Fibroblast of peridontal ligament (primary cell): ENCODE measurements at regions not wholly inside any gene's neighbourhood (a gene's known extent, or its start where the extent isn't known, plus 50 kb on each side); places are given as distances from the start of the nearest gene placed in this dataset.
"Not testable (repeated sequence)": the region's sequence is repeated elsewhere in the genome, so short reads cannot be mapped to it uniquely, and the experiment has no call there.

Experiments
- DNase-seq: peaks from one replicate; pipeline ENCODE4 v3.0.0-alpha.2; 2010; ENCODE audit errors: extremely low read depth

DNA sequence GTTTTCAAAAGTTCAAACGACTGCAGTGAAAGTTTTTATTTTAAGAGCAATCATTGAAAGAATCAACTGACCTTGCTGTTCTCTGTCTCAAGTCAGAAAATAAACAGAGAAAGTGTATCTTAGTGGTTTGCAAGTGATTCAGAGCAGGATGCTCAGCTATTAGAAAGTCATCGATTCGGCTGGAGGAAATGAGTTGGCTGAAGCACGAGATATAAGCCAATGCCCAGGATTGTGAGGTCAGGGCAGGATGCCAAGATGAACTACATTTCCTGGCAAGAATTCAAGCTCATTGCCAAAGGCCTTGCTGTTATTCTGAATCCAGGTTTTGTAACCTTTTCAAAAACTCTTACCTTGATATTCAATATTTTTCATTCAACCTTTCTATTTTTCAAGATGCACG, 541.4 kb upstream of the BOD1L1 start:
- peak; percentile 95 for DNase-seq

DNA sequence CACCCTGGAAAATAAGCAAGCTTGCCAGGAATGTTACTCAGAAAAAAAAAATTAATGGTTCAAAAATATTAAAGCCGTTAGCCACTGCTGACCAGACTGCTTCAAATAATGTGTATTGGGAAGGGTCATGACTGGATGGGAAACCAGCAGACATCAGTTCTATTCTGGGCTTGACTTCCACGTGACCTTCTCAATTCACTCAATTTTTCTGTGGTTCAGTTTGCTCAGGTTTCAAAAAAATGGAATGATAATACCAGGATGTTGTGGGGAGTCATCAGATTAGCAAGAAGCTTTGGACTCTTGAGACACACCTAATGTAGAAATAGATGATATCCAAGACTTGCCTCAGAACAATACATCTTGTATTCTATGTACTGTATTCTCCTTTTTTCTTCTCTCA, 541.9 kb upstream of the BOD1L1 start:
- peak; percentile 60 for DNase-seq

DNA sequence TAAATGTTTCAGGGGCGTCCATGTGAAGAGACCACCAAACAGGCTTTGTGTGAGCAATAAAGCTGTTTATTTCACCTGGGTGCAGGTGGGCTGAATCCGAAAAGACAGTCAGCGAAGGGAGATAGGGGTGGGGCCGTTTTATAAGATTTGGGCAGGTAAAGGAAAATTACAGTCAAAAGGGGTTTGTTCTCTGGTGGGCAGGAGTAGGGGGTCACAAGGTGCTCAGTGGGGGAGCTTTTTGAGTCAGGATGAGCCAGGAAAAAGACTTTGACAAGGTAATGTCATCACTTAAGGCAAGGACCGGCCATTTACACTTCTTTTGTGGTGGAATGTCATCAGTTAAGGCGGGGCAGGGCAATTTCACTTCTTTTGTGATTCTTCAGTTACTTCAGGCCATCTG, 542.4 kb upstream of the BOD1L1 start:
- not testable (repeated sequence) for DNase-seq

DNA sequence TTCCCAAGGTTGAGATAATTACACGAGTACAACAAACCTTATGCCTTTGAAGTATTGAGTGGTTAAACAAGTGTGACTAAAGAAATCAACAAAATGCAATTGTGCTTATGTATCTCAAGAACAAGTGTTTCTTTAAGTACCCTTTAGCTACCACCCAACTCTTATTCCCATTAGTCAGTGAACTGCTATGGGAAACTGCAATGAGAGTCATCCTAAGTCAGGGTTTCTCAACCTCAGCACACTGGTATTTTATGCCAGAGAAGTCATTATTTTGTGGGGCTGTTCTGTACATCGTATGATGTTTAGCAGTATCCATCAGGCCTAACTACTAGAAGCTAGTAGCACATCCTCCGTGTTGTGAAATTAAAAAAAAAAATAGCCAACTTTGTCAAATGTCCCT, 549.1 kb upstream of the BOD1L1 start:
- DNase-seq = peak; percentile 30

DNA sequence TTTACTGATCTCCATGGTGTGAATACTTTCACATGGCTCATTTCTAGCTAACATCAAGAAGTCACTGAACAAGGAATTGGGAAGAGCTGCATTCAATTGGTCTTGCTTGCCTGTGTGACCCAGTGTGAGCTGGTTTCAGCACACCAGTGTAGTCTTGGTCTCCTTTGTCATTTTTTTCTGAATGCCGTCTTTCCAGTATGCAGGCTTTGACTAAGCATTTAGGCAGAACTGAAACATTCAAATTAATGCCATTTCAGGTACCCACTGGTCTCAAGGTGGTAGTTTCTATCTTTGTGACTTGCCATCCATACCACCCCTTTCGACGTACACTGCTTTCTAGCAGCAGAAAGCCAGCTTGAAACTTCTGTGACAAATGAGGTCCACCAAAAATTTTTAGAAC, 550.5 kb upstream of the BOD1L1 start:
- no peak for DNase-seq

DNA sequence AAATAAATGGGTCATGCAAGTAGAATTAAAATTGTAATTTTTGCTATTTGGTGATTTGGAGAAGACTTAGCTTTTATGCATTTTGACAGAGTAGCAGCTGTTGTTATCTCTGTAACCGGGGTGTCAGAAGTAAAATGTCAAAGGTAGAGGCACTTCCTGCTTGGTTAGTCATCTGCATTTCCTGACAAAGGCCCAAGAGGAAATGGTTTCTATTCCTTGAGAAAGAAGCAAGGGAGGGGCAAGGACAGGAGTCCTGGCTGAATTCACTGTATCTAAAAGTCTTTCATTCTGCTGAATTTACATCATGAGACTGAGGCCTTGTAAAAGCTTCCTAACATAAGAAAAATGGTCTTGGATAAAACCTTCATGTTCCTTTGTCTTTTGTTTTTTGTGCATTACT, 550.9 kb upstream of the BOD1L1 start:
- peak; percentile 30 for DNase-seq

DNA sequence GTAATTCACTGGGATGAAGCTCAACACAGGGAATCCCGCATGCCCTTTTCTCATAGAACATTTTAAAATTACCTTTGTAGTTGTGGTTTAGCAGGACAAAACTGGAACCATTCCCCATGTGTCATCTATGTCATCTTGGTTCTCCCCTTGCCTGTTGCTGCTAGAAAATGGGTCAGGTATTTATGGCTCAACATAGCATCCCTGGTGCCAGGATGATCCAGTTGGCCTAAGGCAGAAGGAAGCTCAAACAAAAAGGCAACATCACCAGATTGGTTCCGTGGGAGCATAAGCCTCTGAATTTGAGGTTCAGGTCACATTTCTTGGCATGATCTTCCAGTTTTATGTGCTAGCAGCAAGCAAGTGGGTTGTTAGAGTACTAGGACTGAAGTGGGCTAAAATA, 552.6 kb upstream of the BOD1L1 start:
- DNase-seq = no peak

DNA sequence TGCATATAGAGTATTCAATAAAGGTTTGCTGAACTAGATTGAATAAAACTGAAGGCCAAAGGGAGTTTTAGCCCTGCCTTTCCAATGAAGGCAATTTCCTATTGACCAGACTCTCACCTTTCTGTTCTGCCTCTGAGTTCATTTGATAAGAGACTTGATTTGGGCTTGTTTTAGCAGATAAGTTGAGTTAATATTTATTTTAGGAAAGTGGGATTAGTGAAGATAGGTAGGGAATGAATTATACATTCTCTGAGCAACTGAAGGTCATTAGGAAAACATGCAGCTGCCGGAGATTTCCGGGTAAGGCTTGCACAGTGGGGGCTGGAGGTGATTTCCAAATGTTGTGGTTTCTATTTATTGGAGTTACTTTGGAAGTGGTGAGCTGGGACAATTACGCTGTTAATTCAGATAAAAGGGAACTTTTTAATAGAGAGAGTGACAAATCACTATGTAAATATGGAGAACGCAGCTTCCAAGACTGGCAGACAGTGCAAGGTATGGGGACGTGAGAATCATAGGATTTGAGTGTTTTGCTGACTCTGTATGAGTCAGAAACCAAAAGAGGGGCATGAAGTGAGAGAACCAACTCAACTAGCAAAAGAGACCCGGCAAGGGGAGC, 553.6 kb upstream of the BOD1L1 start:
- DNase-seq = no peak

DNA sequence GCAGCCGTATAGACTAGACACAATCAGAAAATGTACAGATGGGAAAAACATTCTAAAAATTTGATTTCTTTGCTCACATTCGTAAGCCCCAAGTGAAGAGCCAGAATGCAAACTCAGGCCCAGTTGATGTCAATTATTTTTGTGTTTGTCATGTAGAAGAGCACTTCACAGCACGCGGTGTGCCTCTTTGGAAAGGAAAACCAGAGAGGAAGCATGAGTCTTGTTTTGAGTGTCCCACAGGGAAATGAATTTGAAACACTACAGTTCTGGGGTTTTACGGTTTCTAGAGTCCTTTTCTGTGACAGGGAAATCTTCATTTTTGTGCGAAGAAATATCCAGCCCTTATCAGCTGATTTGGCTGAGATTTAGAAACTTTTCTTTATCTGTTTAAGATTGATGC, 554.6 kb upstream of the BOD1L1 start:
- DNase-seq = no peak

DNA sequence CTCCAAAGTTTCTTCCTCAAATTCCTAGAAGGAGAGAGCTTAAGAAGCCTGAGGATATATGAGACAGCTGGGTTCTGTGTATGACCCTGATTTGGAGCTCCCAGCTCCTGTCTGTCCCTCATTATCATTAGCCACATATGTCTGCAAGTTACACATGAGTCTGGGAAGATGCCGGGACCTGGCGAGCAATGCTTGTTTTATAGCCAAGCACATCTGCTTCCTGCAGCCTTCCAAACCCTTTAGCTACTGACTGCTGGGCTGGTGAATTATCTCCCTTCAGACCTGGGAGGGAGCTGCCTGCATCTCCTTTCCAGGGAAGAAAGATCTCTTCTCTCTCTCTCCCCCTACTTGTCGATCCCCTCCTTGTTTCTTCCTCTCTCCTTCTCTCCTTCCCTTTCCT, 556.7 kb upstream of the BOD1L1 start:
- peak; percentile 85 for DNase-seq

DNA sequence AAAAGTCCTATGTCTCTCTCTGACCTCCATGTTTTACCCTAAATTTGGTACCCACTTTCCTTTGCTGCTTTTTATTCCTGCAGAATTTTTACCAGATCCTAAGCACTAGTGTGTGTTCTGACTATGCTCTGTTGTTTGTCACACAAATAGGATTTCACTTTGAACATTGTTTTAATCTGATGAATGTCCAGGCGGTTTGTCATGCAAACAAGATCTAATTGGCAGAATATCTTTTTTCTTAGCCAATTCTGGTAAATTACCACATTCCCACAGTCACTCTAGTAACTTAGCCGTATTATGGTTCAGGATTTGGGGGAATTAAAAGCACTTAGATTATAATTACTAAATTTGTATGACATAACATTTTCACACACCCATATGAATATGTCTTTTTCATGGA, 557.2 kb upstream of the BOD1L1 start:
- DNase-seq = no peak

DNA sequence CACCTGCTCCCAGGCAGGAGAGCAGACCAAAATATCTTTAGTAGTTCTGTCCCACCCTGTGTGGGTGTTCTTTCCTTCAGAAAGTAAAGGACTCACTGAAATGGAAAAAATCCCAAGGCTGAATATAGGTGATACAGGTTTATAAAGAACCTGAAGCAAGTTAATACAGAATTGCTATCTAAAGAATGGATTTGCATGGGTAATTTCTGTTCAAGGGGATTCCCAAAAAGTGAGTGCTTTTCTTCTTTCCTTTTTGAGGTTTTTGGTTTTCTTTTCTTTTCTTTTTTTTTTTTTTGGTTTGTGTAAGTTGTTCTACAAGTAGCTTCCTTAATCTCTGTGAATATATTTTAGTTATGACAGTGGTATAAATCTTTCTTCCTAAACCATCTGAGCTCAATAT, 560.7 kb upstream of the BOD1L1 start:
- no peak for DNase-seq

DNA sequence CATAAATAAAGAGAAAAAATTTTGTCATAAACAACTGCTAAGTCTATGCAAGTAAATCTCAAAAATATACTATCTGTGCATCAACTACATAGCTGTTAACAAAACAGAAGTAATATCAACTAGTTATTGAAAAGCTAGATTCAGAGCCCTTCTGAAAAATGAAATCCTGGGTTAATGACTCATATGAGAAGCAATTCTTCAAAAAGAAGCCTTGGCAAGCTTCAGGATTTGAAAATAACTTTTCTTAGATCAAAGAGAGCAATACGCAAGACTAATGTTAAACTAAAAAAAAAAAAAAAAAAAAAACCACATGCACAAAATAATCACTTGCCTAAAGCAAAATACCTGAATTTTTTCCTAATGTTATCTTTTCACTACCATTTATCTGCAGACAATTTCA, 566.1 kb upstream of the BOD1L1 start:
- peak; percentile 69 for DNase-seq

DNA sequence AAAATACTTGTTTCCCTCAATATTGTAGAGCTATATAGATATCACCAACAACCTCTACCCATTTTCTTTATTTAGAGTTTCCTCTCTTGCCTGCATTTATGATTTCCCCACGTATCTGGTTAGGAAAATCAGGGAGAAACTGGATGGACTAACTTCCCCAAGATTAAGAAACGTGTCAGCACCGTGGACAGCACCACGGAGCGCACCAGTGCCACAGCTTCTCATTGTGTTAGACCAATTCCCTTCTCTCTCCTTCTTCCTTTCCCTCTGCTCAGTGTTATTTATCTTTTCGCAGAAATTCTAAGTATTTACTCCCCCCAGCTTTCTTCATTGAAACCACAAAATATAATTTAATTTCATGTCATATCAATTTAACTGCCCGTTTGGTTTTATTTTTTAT, 568.6 kb upstream of the BOD1L1 start:
- peak; percentile 79 for DNase-seq

DNA sequence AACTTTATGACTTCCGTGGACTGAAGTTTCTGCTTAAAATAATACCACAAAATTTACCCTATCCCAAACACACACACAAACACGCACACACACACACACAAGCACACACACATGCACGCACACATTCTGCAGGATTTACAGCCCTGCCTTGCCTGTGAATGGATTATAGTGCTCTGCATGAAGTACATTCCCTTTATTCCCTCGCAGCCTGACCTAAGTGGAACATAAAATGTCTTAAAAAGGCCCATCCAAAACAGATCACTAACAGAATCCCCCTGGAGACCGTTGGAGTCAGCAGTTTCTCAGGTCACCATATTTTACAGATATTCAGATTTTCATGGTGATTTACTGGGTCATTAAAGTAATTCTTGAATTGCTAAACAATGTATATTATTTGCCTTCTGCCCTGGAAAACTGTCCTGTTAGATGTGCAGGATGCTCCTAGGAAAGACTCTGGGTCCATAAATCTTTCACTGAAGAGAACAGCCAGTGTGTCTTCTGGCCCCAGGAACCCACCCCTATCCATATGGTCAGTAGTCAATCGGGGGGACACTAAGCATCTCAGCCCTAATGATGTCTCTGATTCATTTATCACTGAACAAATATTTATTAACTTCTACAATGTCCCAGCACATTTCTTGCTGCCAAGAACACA, 587.7 kb upstream of the BOD1L1 start:
- DNase-seq = no peak

DNA sequence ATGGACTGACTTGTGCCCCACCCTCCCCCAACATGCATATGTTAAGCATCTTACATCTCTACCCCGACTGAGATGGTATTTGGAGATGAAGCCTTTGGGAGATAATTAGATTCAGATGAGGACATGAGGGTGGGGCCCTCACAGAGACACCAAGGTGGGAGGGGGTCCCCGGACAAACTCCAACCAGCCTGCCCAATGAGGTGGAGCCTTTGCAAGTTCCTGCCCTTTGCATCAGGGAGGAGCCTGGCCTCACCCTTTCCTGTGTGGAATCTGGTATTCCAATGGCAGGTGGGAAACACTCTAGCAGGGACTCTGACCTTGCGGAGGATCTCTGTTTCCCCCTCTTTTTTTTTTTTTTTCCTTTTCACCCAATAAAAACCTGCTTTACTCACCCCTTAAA, 589.9 kb upstream of the BOD1L1 start:
- DNase-seq = no peak

DNA sequence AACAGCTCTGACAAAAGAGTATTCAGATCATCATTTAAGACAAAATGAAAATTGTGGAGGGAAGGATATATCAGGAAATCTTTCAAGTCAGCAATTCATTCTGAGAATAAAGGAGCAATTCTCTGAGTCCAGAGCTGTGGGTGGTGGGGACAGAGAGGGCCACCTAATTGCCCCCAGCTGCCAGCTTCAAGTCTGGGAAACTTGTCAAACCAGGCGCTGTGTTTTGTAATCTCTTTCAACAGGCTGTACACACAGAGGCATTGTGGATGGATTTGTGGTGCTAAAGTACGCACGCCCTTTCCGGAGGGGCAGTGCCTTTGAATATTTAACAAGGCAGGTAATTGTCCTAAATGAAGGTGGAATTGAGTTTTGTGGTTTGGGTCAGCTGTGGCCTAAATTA, 591.1 kb upstream of the BOD1L1 start:
- no peak for DNase-seq

DNA sequence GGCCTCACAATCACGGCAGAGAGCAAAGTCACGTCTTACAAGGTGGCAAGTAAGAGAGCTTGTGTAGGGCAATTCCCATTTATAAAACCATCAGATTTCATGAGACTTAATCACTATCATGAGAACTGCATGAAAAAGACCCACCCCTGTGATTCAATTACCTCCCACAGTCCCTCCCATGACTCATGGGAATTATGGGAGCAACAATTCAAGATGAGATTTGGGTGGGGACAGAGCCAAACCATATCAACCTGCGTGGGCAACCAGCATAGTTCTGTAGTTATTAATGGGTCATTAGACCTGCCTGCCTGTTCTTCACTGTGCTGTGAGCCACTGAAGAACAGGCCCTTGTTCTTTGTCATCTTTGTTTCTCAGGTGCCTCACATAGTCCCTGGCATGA, 593.7 kb upstream of the BOD1L1 start:
- no peak for DNase-seq

DNA sequence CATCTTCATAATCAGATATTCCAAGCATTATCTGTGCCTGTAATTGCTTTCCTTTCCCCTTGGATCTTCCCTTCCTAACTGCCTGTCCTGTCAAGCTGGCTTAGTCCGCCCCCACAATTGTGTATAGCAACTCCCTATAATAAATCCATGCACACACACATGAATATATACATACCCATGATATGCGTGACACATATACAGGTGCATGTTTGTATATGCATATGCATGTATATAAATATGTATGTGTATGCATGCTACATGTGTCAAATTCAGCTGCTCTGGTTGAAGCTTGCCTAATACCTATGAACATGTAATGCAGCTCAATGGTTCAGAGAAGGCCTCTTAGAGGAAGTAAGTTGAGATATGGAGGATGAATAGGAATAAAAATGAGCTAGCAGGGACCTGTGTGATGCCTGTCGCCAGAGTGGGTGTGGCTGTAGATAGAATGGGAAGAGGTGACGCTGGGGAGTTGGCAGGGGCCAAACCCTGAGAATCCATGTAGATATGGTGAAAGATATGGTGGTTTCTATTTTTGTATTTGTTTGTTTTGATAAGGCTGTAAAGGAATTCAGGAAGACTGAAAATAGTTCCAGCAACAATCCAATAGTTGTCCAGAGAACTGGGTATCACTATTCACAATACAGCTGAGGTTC, 595.0 kb upstream of the BOD1L1 start:
- no peak for DNase-seq

DNA sequence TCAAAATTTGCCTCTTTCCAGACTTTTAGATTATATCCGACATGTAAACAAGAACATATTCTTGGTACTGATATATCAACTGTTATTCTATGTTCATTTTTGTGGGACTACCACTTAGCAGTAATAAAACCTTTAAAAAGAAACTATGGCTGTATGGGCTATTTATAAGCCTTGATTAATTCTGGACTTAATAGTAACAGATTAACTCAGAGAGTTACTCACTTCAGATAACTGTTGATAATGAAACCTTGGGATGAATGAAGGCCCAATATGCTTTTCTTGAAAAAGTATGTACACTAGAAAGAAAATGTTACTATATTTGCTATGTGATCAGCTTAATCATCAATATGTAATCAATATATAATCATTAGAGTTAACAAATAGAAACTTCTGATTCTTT, 595.9 kb upstream of the BOD1L1 start:
- DNase-seq = no peak

DNA sequence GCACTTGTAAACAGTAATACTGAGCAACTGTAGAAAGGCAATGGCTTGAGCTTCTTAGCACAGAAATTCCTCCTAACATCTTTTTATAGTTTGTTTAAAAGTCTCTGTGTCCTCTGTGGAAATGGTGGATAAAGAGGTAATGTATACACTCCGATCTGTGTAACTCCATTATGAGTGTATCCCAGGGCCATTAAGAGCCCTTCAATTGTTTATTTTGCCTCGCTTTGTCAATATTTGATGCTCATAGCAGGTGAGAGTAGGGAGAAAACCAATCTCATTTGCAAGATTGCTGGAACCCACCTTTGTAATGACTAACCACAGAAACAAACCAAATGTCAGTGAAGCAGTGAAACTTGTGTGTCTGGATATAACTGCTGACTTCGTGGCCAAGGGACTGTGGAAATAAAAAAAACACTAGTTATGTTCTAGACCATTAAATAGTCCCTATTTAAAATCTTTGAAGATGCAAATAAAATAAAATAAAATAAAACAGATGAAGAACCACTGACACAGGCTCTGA, 598.2 kb upstream of the BOD1L1 start:
- no peak for DNase-seq

DNA sequence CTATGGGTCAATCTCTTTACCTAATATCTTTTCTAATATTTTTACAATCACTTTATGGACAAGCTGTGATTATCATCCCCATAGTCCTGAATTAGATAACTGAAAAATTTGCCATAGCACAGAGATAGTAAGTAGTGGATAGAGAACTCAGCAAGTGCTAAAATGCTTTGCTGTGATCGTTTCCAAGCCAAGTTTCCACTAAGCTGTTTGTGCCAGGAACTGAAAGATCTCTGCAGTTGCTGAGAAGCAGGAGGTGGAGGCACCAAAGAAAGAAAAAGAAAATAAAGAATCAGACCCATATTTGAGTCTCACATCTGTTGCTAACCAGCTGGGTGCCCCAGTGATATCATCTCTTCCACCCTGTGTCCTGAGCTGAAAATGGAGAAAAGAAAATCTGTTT, 605.6 kb upstream of the BOD1L1 start:
- peak; percentile 23 for DNase-seq

DNA sequence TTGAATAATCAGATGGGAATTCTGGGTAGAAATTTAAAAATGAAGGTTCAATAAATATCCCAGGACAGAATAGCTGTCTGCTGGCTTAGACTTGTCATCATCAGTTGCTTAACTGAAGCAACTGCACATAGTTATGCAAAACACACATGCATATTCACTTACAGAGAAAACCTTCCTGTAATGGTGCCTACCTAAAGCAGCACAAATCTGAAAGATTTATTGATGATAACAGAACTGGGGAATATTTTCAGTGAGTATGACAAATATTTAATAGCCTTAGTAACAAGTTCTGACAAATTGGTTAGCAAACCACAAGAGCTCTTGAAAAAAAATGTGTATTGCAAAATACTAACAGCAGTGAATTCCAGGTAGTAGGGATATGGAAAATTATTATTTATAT, 606.8 kb upstream of the BOD1L1 start:
- DNase-seq = no peak
